Smooth muscle cell (in vitro differentiated cells): ENCODE measurements at regions not wholly inside any gene's neighbourhood (a gene's known extent, or its start where the extent isn't known, plus 50 kb on each side); places are given as distances from the start of the nearest gene placed in this dataset.
A peak's percentile ranks its signal among the peaks of the same experiment; 100 is the strongest.

Experiments used
- DNase-seq: peaks from one replicate; lab custom pipeline; 2025; ENCODE audit not compliant: unreplicated experiment; lab: John Stamatoyannopoulos, UW
- H2AFZ ChIP-seq: fragments of 200-600 bp; sonication (generic); 2 replicates; pipeline ENCODE4 v1.6.0; 2016; ENCODE audit warnings: antibody characterized with exemption, low read depth, mild to moderate bottlenecking
- H3F3A ChIP-seq: fragments of 200-600 bp; sonication (generic); 2 replicates; pipeline ENCODE4 v1.6.0; 2017; ENCODE audit warnings: antibody characterized with exemption, low read depth
- H3K27ac ChIP-seq: fragments of 200-600 bp; sonication (generic); 2 replicates; pipeline ENCODE4 v1.5.1; 2016; ENCODE audit warnings: low read depth, mild to moderate bottlenecking
- H3K27me3 ChIP-seq: fragments of 200-600 bp; sonication (generic); 2 replicates; pipeline ENCODE4 v1.6.1; 2016; ENCODE audit warnings: low read depth, mild to moderate bottlenecking
- H3K36me3 ChIP-seq: fragments of 200-600 bp; sonication (generic); 2 replicates; pipeline ENCODE4 v1.5.1; 2016; ENCODE audit warnings: low read depth
- H3K4me1 ChIP-seq: fragments of 200-600 bp; sonication (generic); 2 replicates; pipeline ENCODE4 v1.5.1; 2016; ENCODE audit warnings: low read depth
- H3K4me2 ChIP-seq: fragments of 200-600 bp; sonication (generic); 2 replicates; pipeline ENCODE4 v1.6.0; 2016; ENCODE audit warnings: mild to moderate bottlenecking
- H3K4me3 ChIP-seq: fragments of 200-600 bp; sonication (generic); 2 replicates; pipeline ENCODE4 v1.5.1; 2016; ENCODE audit warnings: mild to moderate bottlenecking
- H3K79me2 ChIP-seq: fragments of 200-600 bp; sonication (generic); 2 replicates; pipeline ENCODE4 v1.6.0; 2016; ENCODE audit warnings: low read depth, mild to moderate bottlenecking
- H3K9ac ChIP-seq: fragments of 200-600 bp; sonication (generic); 2 replicates; pipeline ENCODE4 v1.6.0; 2016; ENCODE audit warnings: low read depth
- H3K9me3 ChIP-seq: fragments of 200-600 bp; sonication (generic); replicated peaks from 2 replicates; pipeline ENCODE4 v1.5.1; 2016; ENCODE audit warnings: low read depth
- H4K20me1 ChIP-seq: fragments of 200-600 bp; sonication (generic); 2 replicates; pipeline ENCODE4 v1.6.0; 2016; ENCODE audit warnings: low read depth
- WGBS: methylation state at CpG from one replicate; pipeline ENCODE4 v1.1.7; 2016; ENCODE audit warnings: low lambda C conversion rate; 5-methylcytosine and 5-hydroxymethylcytosine counted together
- TF ChIP-seq, protein P1 (sequence below): fragments of 200-600 bp; sonication (generic); IDR thresholded peaks from 2 replicates; pipeline ENCODE4 v1.5.1; 2017; ENCODE audit warnings: borderline replicate concordance, mild to moderate bottlenecking, antibody characterized with exemption; ENCODE audit not compliant: insufficient read depth, poor library complexity, severe bottlenecking

GRCh38 chr2:226057365-226057764 lies 657.9 kb downstream of the NYAP2 start:
- TF ChIP-seq, protein P1, sequence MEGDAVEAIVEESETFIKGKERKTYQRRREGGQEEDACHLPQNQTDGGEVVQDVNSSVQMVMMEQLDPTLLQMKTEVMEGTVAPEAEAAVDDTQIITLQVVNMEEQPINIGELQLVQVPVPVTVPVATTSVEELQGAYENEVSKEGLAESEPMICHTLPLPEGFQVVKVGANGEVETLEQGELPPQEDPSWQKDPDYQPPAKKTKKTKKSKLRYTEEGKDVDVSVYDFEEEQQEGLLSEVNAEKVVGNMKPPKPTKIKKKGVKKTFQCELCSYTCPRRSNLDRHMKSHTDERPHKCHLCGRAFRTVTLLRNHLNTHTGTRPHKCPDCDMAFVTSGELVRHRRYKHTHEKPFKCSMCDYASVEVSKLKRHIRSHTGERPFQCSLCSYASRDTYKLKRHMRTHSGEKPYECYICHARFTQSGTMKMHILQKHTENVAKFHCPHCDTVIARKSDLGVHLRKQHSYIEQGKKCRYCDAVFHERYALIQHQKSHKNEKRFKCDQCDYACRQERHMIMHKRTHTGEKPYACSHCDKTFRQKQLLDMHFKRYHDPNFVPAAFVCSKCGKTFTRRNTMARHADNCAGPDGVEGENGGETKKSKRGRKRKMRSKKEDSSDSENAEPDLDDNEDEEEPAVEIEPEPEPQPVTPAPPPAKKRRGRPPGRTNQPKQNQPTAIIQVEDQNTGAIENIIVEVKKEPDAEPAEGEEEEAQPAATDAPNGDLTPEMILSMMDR: no peak
- no peaks in the 10 kb centered on the region for H3K4me1 ChIP-seq
- 84% methylated on average over 1 of the region's 1 CpG for WGBS

GRCh38 chr2:226052772-226053416 lies 653.4 kb downstream of the NYAP2 start:
- H4K20me1 ChIP-seq: no peaks in the 10 kb centered on the region

More at GRCh38 chr2:226057365-226057764, 657.9 kb downstream of the NYAP2 start:
- H3K27ac ChIP-seq: no peak overlapping the region
- H2AFZ ChIP-seq: no peak overlapping the region
- H3K27me3 ChIP-seq: no peaks in the 10 kb centered on the region
- H3K9me3 ChIP-seq: no peaks in the 10 kb centered on the region
- H3K9ac ChIP-seq: no peak overlapping the region
- no peaks in the 10 kb centered on the region for H3F3A ChIP-seq
- no peak overlapping the region for H3K4me3 ChIP-seq
- H4K20me1 ChIP-seq: no peaks in the 10 kb centered on the region
- DNase-seq: no peak
- no peaks in the 10 kb centered on the region for H3K79me2 ChIP-seq
- no peak overlapping the region for H3K4me2 ChIP-seq
- no peaks in the 10 kb centered on the region for H3K36me3 ChIP-seq

GRCh38 chr2:226050822-226051221 lies 651.3 kb downstream of the NYAP2 start:
- WGBS: 95% methylated on average over 5 of the region's 5 CpGs
- peaks cover 3% of the 10 kb centered on the region for H3K4me1 ChIP-seq
- no peaks in the 10 kb centered on the region for H3K9me3 ChIP-seq
- H3K4me2 ChIP-seq: no peak overlapping the region
- H3K27ac ChIP-seq: no peak overlapping the region
- H4K20me1 ChIP-seq: no peaks in the 10 kb centered on the region
- no peaks in the 10 kb centered on the region for H3K36me3 ChIP-seq
- H3K27me3 ChIP-seq: no peaks in the 10 kb centered on the region
- H3K4me3 ChIP-seq: no peak overlapping the region
- no peaks in the 10 kb centered on the region for H3K79me2 ChIP-seq
- no peak for DNase-seq
- TF ChIP-seq, protein P1: no peak
- no peak overlapping the region for H2AFZ ChIP-seq
- H3K9ac ChIP-seq: no peak overlapping the region
- no peaks in the 10 kb centered on the region for H3F3A ChIP-seq

More at GRCh38 chr2:226052772-226053416, 653.4 kb downstream of the NYAP2 start:
- Histone ChIP-seq H3K4me3 (no peak overlapping the region), H3K27ac (no peak overlapping the region), H3K9ac (no peak overlapping the region), H3K27me3 (no peaks in the 10 kb centered on the region), H3K36me3 (no peaks in the 10 kb centered on the region), H2AFZ (no peak overlapping the region), H3K9me3 (no peaks in the 10 kb centered on the region), H3K4me1 (peaks cover 3% of the 10 kb centered on the region), H3K79me2 (no peaks in the 10 kb centered on the region), H3K4me2 (no peak overlapping the region), H3F3A (no peaks in the 10 kb centered on the region)
- WGBS: 94% methylated on average over 6 of the region's 6 CpGs
- TF ChIP-seq, protein P1: no peak
- DNase-seq: no peak

DNA sequence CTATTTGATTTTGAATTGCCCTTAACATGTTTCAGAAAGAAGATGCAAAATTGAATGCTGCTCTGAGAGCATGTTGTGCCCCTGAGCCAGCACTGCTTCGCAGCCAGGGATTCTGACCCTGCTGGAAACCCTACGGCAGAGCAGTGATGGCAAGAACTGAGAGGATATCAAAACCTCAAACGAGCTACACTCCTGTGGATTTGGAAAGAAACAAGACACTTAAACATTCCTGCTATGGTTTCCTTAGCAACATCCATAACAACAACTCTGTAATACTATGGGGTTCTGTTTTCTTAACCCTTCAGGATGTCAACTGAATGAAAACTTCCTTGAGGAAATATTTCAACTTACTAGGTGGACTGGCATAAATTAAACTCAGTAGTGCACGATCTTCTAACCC lies 649.1 kb downstream of the NYAP2 start:
- Histone ChIP-seq H3K4me3 (no peak overlapping the region), H4K20me1 (no peaks in the 10 kb centered on the region), H3K4me2 (peak overlapping the region; percentile 8), H3K27me3 (no peaks in the 10 kb centered on the region), H3F3A (no peaks in the 10 kb centered on the region), H2AFZ (peak overlapping the region; percentile 36), H3K36me3 (no peaks in the 10 kb centered on the region), H3K4me1 (peaks cover 3% of the 10 kb centered on the region), H3K9ac (peak overlapping the region; percentile 36), H3K27ac (no peak overlapping the region), H3K79me2 (no peaks in the 10 kb centered on the region), H3K9me3 (no peaks in the 10 kb centered on the region)
- 38% methylated on average over 4 of the region's 4 CpGs for WGBS
- TF ChIP-seq, protein P1: no peak
- DNase-seq: no peak
